ENCODE measurements at regions not wholly inside any gene's neighbourhood (a gene's known extent, or its start where the extent isn't known, plus 50 kb on each side); places are given as distances from the start of the nearest gene placed in this dataset.
A peak's percentile ranks its signal among the peaks of the same experiment; 100 is the strongest.

DNA sequence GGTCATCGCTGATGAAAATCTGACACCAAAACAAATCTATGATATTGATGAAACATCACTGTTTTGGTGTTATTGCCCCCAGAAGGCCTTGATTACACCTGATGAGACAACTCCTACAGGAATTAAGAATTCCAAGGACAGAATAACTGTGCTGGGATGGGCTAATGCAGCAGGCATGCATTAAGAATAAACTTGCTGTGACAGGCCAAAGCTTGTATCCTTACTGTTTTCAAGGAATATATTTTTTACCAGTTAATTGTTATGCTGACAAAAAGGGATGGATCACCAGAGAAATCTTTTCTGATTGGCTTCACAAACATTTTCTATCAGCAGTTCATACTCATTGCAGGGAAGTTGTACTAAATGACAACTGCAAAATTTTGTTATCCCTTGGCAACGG is 278.2 kb downstream of the IKZF2 start:
- intact Hi-C loops (cut with DNase I; ENCODE audit: low total_unique reads) = no loop called here
- WGBS, 2 donors = 88 to 90% methylated on average over 2 of the region's 2 CpGs

DNA sequence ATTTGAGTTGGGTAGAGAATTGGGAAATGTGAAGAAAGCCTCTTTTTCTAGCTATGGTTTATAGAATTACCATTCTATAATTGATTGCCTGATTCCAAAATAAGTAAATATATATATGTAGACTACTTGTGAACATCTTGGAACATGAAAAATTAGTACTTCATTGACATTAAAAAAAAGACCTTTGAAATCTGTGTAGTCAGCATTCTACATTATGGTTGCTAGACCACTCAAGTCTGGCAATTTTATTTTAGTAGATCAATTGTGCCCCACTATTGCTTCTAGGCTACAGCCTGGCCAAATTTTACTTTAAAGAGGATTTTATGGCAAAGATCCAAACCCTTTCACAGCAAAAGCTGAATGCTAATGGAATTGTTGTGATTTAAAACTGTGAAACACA is 279.8 kb downstream of the IKZF2 start:
- intact Hi-C loops (cut with DNase I; ENCODE audit: low total_unique reads) = no loop called here
- no peak overlapping the region for H3K4me3 ChIP-seq
- no peak for TF ChIP-seq POLR2A (IDR thresholded peaks at IDR 0.05)
- TF ChIP-seq, protein P1, sequence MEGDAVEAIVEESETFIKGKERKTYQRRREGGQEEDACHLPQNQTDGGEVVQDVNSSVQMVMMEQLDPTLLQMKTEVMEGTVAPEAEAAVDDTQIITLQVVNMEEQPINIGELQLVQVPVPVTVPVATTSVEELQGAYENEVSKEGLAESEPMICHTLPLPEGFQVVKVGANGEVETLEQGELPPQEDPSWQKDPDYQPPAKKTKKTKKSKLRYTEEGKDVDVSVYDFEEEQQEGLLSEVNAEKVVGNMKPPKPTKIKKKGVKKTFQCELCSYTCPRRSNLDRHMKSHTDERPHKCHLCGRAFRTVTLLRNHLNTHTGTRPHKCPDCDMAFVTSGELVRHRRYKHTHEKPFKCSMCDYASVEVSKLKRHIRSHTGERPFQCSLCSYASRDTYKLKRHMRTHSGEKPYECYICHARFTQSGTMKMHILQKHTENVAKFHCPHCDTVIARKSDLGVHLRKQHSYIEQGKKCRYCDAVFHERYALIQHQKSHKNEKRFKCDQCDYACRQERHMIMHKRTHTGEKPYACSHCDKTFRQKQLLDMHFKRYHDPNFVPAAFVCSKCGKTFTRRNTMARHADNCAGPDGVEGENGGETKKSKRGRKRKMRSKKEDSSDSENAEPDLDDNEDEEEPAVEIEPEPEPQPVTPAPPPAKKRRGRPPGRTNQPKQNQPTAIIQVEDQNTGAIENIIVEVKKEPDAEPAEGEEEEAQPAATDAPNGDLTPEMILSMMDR (IDR thresholded peaks at IDR 0.05) = no peak
- no peaks in the 10 kb centered on the region for H3K36me3 ChIP-seq (ENCODE audit: low read depth, missing control alignments)
- H3K4me1 ChIP-seq = no peaks in the 10 kb centered on the region
- no peaks in the 10 kb centered on the region for H3K9me3 ChIP-seq
- DNase-seq = no peak
- no peak overlapping the region for H3K27ac ChIP-seq
- no peaks in the 10 kb centered on the region for H3K27me3 ChIP-seq

More for the DNA sequence above, 278.2 kb downstream of the IKZF2 start:
- Histone ChIP-seq H3K27ac (no peak overlapping the region), H3K36me3 (ENCODE audit: low read depth, missing control alignments) (no peaks in the 10 kb centered on the region), H3K9me3 (no peaks in the 10 kb centered on the region), H3K27me3 (no peaks in the 10 kb centered on the region), H3K4me1 (no peaks in the 10 kb centered on the region), H3K4me3 (no peak overlapping the region)
- TF ChIP-seq, protein P1 (IDR thresholded peaks at IDR 0.05) = no peak
- TF ChIP-seq POLR2A (IDR thresholded peaks at IDR 0.05) = no peak
- DNase-seq = no peak

DNA sequence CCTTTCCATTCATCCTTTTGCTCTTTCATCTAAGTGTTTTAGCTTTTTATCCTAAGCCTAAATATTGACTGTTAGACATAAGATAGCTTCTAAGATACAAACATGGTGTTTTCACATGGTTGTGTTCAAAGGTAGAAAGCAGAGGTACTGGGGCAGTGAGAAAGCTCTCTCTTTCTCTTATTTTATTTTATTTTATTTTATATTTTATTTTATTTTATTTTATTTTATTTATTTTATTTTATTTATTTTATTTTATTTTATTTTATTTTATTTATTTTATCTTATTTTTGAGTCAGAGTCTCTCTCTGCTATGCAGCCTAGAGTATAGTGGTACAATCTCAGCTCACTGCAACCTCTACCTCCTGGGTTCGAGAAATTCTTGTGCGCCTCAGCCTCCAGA is 287.2 kb downstream of the IKZF2 start:
- no peak for DNase-seq
- Histone ChIP-seq H3K4me3 (no peak overlapping the region), H3K27ac (no peak overlapping the region), H3K4me1 (no peaks in the 10 kb centered on the region), H3K36me3 (ENCODE audit: low read depth, missing control alignments) (no peaks in the 10 kb centered on the region), H3K9me3 (no peaks in the 10 kb centered on the region), H3K27me3 (no peaks in the 10 kb centered on the region)
- no peak for TF ChIP-seq POLR2A (IDR thresholded peaks at IDR 0.05)
- TF ChIP-seq, protein P1 (IDR thresholded peaks at IDR 0.05) = no peak
- WGBS, 2 donors = 95 to 98% methylated on average over 2 of the region's 2 CpGs
- intact Hi-C loops (cut with DNase I; ENCODE audit: low total_unique reads) = no loop called here

DNA sequence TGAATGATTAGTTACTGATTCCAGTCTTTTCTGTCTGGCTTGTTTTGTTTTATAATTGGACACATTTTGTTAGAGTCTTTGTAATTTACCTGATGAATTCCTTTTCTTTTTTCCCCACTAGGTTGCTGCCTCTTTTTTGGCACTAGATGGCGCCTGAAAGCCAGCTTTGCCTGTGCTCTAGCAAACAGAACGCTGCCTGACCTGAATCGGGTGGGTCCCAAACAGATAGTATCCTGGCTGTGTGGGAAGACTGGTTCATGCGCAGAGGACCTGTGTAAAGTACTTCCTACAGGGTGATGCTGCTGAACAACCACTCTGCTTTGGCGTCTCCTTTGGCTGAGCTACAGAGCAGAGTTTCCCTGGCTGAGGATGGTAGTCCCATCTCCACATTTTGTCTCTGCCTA is 288.2 kb downstream of the IKZF2 start:
- DNase-seq = peak; percentile 77
- intact Hi-C loops (cut with DNase I; ENCODE audit: low total_unique reads) = no loop called here
- H3K27me3 ChIP-seq = no peaks in the 10 kb centered on the region
- TF ChIP-seq, protein P1 (IDR thresholded peaks at IDR 0.05) = peak in 2 of 3 experiments; percentile 43 to 60
- TF ChIP-seq POLR2A (IDR thresholded peaks at IDR 0.05) = no peak
- H3K9me3 ChIP-seq = no peaks in the 10 kb centered on the region
- H3K4me3 ChIP-seq = no peak overlapping the region
- H3K27ac ChIP-seq = no peak overlapping the region
- H3K4me1 ChIP-seq = no peaks in the 10 kb centered on the region
- H3K36me3 ChIP-seq (ENCODE audit: low read depth, missing control alignments) = no peaks in the 10 kb centered on the region
- WGBS, 2 donors = 31 to 40% methylated on average over 5 of the region's 5 CpGs

DNA sequence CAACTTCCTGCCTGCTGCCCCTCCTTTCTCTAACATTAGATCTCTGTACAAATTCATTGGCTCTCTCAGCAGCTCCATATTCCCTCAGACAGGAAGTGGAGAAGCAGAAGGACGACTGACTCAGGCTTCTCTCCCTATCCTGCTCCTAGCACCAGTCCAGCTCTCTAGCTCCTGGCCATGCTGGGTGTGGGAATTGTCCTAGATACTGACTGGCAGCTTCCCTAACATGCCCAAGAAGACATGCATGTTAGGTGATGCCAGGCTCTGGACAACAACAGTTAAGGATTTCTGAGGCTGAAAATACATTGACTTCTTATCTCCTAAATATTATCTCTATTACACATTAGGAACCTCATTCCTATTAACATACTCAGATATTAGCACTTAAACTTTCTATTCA is 292.9 kb downstream of the IKZF2 start:
- DNase-seq = no peak
- intact Hi-C loops (cut with DNase I; ENCODE audit: low total_unique reads) = no loop called here
- no peaks in the 10 kb centered on the region for H3K36me3 ChIP-seq (ENCODE audit: low read depth, missing control alignments)
- 62 to 80% methylated on average over 1 of the region's 1 CpG for WGBS, 2 donors
- H3K27me3 ChIP-seq = no peaks in the 10 kb centered on the region
- no peaks in the 10 kb centered on the region for H3K9me3 ChIP-seq
- H3K4me1 ChIP-seq = no peaks in the 10 kb centered on the region
- H3K27ac ChIP-seq = no peak overlapping the region
- no peak for TF ChIP-seq POLR2A (IDR thresholded peaks at IDR 0.05)
- TF ChIP-seq, protein P1 (IDR thresholded peaks at IDR 0.05) = no peak
- H3K4me3 ChIP-seq = no peak overlapping the region
